ENCODE measurements at regions not wholly inside any gene's neighbourhood (a gene's known extent, or its start where the extent isn't known, plus 50 kb on each side); places are given as distances from the start of the nearest gene placed in this dataset.

DNA sequence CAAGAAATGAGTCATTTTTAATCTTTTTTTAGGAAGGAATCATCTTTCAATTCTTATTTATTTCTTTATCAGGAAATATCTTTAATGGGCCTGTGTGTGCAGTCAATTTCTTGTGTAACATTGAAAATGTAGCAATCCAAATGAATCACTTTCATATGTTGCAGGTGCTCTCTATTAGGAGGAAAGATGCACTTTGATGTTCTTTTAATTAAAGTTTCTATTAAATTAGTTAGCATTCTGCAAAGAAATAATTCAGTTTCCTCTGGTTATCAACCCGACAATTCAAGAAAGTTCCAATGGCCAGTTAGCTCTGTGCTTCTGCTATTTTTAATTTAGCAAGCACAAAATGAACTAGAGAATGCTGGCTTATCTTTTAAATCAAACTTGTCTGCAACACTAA, 212.0 kb downstream of the PCDH17 start:
- POLR2A ChIA-PET (ENCODE audit: unreplicated experiment), result no interaction called here
- Histone ChIP-seq H3K4me1 (replicated peaks; ENCODE audit: insufficient read depth) (no peaks in the 10 kb centered on the region), H3K4me2 (no peak overlapping the region), H3K27ac (no peak overlapping the region), H3K36me3 (ENCODE audit: low read depth) (no peaks in the 10 kb centered on the region), H3K79me2 (ENCODE audit: low read depth) (no peaks in the 10 kb centered on the region), H3K27me3 (ENCODE audit: insufficient read depth, low read depth) (no peaks in the 10 kb centered on the region), H3K9me3 (ENCODE audit: insufficient read depth, low read depth) (peaks cover 4% of the 10 kb centered on the region; the same call in 1 of the 2 replicates), H3F3A (ENCODE audit: insufficient read depth, low read depth) (no peaks in the 10 kb centered on the region), H2AFZ (no peak overlapping the region), H3K4me3 (no peak overlapping the region), H3K9me2 (ENCODE audit: insufficient read depth) (no peaks in the 10 kb centered on the region), H4K20me1 (ENCODE audit: insufficient read depth) (no peaks in the 10 kb centered on the region)
- CTCF ChIA-PET, result no interaction called here
- no peak for TF ChIP-seq EZH2 (IDR thresholded peaks at IDR 0.05; ENCODE audit: low read depth)
- no peak for TF ChIP-seq CTCF (conservative IDR thresholded peaks at IDR 0.05)
- intact Hi-C loops (cut with micrococcal nuclease; ENCODE audit: unreplicated experiment), result no loop called here
- DNase-seq, result no peak
- no TSS peak for BruUV-seq (replicated peaks)

DNA sequence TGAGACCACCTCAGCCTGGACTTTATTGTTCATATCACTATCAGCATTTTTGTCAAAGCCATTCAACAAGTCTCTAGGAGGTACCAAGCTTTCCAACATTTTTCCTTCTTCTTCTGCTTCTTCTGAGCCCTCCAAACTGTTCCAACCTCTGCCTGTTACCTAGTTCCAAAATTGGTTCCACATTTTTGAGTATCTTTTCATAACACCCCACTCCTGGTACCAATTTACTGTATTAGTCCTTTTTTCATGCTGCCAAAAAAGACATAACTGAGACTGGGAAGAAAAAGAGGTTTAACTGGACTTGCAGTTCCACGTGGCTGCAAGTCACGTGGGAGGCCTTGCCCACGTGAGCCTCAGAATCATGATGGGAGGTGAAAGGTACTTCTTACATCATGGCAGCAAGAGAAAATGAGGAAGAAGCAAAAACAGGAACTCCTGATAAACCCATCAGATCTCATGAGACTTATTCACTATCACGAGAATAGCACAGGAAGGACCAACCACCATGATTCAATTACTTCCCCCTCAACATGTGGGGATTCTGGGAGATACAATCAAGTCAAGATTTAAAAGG, 215.1 kb downstream of the PCDH17 start:
- Histone ChIP-seq H3K79me2 (ENCODE audit: low read depth) (no peaks in the 10 kb centered on the region), H3K27me3 (ENCODE audit: insufficient read depth, low read depth) (no peaks in the 10 kb centered on the region), H3K4me1 (replicated peaks; ENCODE audit: insufficient read depth) (no peaks in the 10 kb centered on the region), H3K36me3 (ENCODE audit: low read depth) (no peaks in the 10 kb centered on the region), H3K9me3 (ENCODE audit: insufficient read depth, low read depth) (peaks cover 4% of the 10 kb centered on the region; the same call in 1 of the 2 replicates), H3K4me2 (no peak overlapping the region), H3K27ac (no peak overlapping the region), H4K20me1 (ENCODE audit: insufficient read depth) (no peaks in the 10 kb centered on the region), H2AFZ (no peak overlapping the region), H3K4me3 (no peak overlapping the region), H3K9me2 (ENCODE audit: insufficient read depth) (no peaks in the 10 kb centered on the region), H3F3A (ENCODE audit: insufficient read depth, low read depth) (no peaks in the 10 kb centered on the region)
- no TSS peak for BruUV-seq (replicated peaks)
- intact Hi-C loops (cut with micrococcal nuclease; ENCODE audit: unreplicated experiment), result no loop called here
- ChIA-PET POLR2A (ENCODE audit: unreplicated experiment) (no interaction called here), CTCF (no interaction called here)
- TF ChIP-seq CTCF (conservative IDR thresholded peaks at IDR 0.05), result no peak
- no peak for TF ChIP-seq EZH2 (IDR thresholded peaks at IDR 0.05; ENCODE audit: low read depth)
- no peak for DNase-seq

DNA sequence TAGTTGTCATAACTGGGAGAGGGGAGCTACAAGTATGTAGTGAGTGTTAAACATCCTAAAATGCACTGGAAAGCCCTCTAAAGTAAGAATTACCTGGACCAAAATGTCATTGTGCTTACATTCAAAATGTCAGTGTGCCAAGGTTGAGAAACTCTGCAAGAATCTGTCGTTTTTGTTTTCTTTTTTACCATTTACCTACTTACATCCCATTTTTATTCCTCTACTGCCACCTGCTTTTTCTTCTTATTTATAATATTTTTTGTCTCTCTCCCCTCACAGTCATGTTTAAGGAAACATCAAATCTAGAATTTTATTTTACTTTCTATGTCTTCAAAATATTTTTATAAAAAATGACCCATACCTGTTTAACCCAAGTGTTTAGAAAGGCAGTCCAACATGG, 226.4 kb downstream of the PCDH17 start:
- TF ChIP-seq CTCF (conservative IDR thresholded peaks at IDR 0.05), result no peak
- TF ChIP-seq EZH2 (IDR thresholded peaks at IDR 0.05; ENCODE audit: low read depth), result no peak

More for the DNA sequence above, 226.4 kb downstream of the PCDH17 start:
- BruUV-seq (replicated peaks), result no TSS peak
- Histone ChIP-seq H2AFZ (no peak overlapping the region), H3K9me2 (ENCODE audit: insufficient read depth) (no peaks in the 10 kb centered on the region; the same call in 1 of the 2 replicates), H3K36me3 (ENCODE audit: low read depth) (no peaks in the 10 kb centered on the region), H3K79me2 (ENCODE audit: low read depth) (no peaks in the 10 kb centered on the region), H3K4me3 (no peak overlapping the region), H4K20me1 (ENCODE audit: insufficient read depth) (no peaks in the 10 kb centered on the region), H3K4me2 (no peak overlapping the region), H3K27ac (no peak overlapping the region), H3F3A (ENCODE audit: insufficient read depth, low read depth) (no peaks in the 10 kb centered on the region), H3K4me1 (replicated peaks; ENCODE audit: insufficient read depth) (no peaks in the 10 kb centered on the region), H3K9me3 (ENCODE audit: insufficient read depth, low read depth) (no peaks in the 10 kb centered on the region), H3K27me3 (ENCODE audit: insufficient read depth, low read depth) (no peaks in the 10 kb centered on the region)
- DNase-seq, result no peak
- ChIA-PET POLR2A (ENCODE audit: unreplicated experiment) (no interaction called here), CTCF (no interaction called here)
- intact Hi-C loops (cut with micrococcal nuclease; ENCODE audit: unreplicated experiment), result no loop called here
